ENCODE measurements at regions not wholly inside any gene's neighbourhood (a gene's known extent, or its start where the extent isn't known, plus 50 kb on each side); places are given as distances from the start of the nearest gene placed in this dataset.

- H3F3A ChIP-seq (ENCODE audit: insufficient read depth, low read length), result no peaks in the 10 kb centered on the region
- H3K9me2 ChIP-seq (replicated peaks; ENCODE audit: insufficient read depth, low read length), result no peaks in the 10 kb centered on the region
- H3K4me3 ChIP-seq (ENCODE audit: low read length), result no peak overlapping the region
- H3K36me3 ChIP-seq (replicated peaks; ENCODE audit: insufficient read depth, low read length), result no peaks in the 10 kb centered on the region
- DNase-seq, result no peak
- H3K9ac ChIP-seq (ENCODE audit: low read length), result no peak overlapping the region
- no peaks in the 10 kb centered on the region for H3K27me3 ChIP-seq (replicated peaks; ENCODE audit: insufficient read depth, low read length)
- H4K20me1 ChIP-seq (ENCODE audit: insufficient read depth, low read length), result no peaks in the 10 kb centered on the region
- no peak overlapping the region for H3K4me2 ChIP-seq (ENCODE audit: low read depth, low read length)
- H3K79me2 ChIP-seq (ENCODE audit: low read length), result no peaks in the 10 kb centered on the region
- H3K9me3 ChIP-seq (replicated peaks; ENCODE audit: insufficient read depth, low read length), result no peaks in the 10 kb centered on the region
- no peak overlapping the region for H3K27ac ChIP-seq (ENCODE audit: low read length)
- H3K4me1 ChIP-seq (ENCODE audit: low read length), result no peaks in the 10 kb centered on the region
- no peak for TF ChIP-seq EZH2 (optimal IDR thresholded peaks at IDR 0.05; ENCODE audit: low read depth, low read length)
- TF ChIP-seq CTCF (IDR thresholded peaks at IDR 0.05; ENCODE audit: low read length), result no peak
- no peak for TF ChIP-seq EZH2phosphoT487 (IDR thresholded peaks at IDR 0.05; ENCODE audit: low read length)
- no peak overlapping the region for H2AFZ ChIP-seq (ENCODE audit: low read length)
These were observed 638.3 kb upstream of the GRIA3 start for GRCh38 chrX:122545778-122546177.

- TF ChIP-seq CTCF (IDR thresholded peaks at IDR 0.05; ENCODE audit: low read length) (no peak), EZH2phosphoT487 (IDR thresholded peaks at IDR 0.05; ENCODE audit: low read length) (no peak), EZH2 (optimal IDR thresholded peaks at IDR 0.05; ENCODE audit: low read depth, low read length) (no peak)
- Histone ChIP-seq H3K9me3 (replicated peaks; ENCODE audit: insufficient read depth, low read length) (no peaks in the 10 kb centered on the region), H3K79me2 (ENCODE audit: low read length) (no peaks in the 10 kb centered on the region), H3K27me3 (replicated peaks; ENCODE audit: insufficient read depth, low read length) (no peaks in the 10 kb centered on the region), H4K20me1 (ENCODE audit: insufficient read depth, low read length) (no peaks in the 10 kb centered on the region), H3K27ac (ENCODE audit: low read length) (no peak overlapping the region), H3K4me1 (ENCODE audit: low read length) (no peaks in the 10 kb centered on the region), H3K4me3 (ENCODE audit: low read length) (no peak overlapping the region), H2AFZ (ENCODE audit: low read length) (no peak overlapping the region), H3K9me2 (replicated peaks; ENCODE audit: insufficient read depth, low read length) (no peaks in the 10 kb centered on the region), H3K9ac (ENCODE audit: low read length) (no peak overlapping the region), H3K36me3 (replicated peaks; ENCODE audit: insufficient read depth, low read length) (no peaks in the 10 kb centered on the region), H3F3A (ENCODE audit: insufficient read depth, low read length) (no peaks in the 10 kb centered on the region), H3K4me2 (ENCODE audit: low read depth, low read length) (no peak overlapping the region)
- no peak for DNase-seq
These were observed 637.8 kb upstream of the GRIA3 start for GRCh38 chrX:122546269-122546668.

GRCh38 chrX:122552286-122552800, 631.7 kb upstream of the GRIA3 start:
- H3K9ac ChIP-seq (ENCODE audit: low read length), result no peak overlapping the region
- H3F3A ChIP-seq (ENCODE audit: insufficient read depth, low read length), result no peaks in the 10 kb centered on the region
- H2AFZ ChIP-seq (ENCODE audit: low read length), result no peak overlapping the region
- H3K9me2 ChIP-seq (replicated peaks; ENCODE audit: insufficient read depth, low read length), result no peaks in the 10 kb centered on the region
- H4K20me1 ChIP-seq (ENCODE audit: insufficient read depth, low read length), result no peaks in the 10 kb centered on the region
- H3K79me2 ChIP-seq (ENCODE audit: low read length), result no peaks in the 10 kb centered on the region
- no peak for TF ChIP-seq EZH2 (optimal IDR thresholded peaks at IDR 0.05; ENCODE audit: low read depth, low read length)
- TF ChIP-seq EZH2phosphoT487 (IDR thresholded peaks at IDR 0.05; ENCODE audit: low read length), result no peak
- no peak for TF ChIP-seq CTCF (IDR thresholded peaks at IDR 0.05; ENCODE audit: low read length)
- DNase-seq, result no peak
- H3K36me3 ChIP-seq (replicated peaks; ENCODE audit: insufficient read depth, low read length), result no peaks in the 10 kb centered on the region
- H3K4me2 ChIP-seq (ENCODE audit: low read depth, low read length), result no peak overlapping the region
- H3K4me1 ChIP-seq (ENCODE audit: low read length), result no peaks in the 10 kb centered on the region
- H3K27me3 ChIP-seq (replicated peaks; ENCODE audit: insufficient read depth, low read length), result no peaks in the 10 kb centered on the region
- H3K4me3 ChIP-seq (ENCODE audit: low read length), result no peak overlapping the region
- no peaks in the 10 kb centered on the region for H3K9me3 ChIP-seq (replicated peaks; ENCODE audit: insufficient read depth, low read length)
- no peak overlapping the region for H3K27ac ChIP-seq (ENCODE audit: low read length)
